Parathyroid adenoma (tissue), 2 donors: ENCODE measurements at regions not wholly inside any gene's neighbourhood (a gene's known extent, or its start where the extent isn't known, plus 50 kb on each side); places are given as distances from the start of the nearest gene placed in this dataset.

Source experiments
- H2AFZ ChIP-seq: fragments of 300-600 bp; sonication (generic); one replicate; pipeline ENCODE4 v1.7.0; 2017; ENCODE audit warnings: antibody characterized with exemption, mild to moderate bottlenecking
- H3K27ac ChIP-seq: fragments of 300-600 bp; sonication (generic); one replicate; pipeline ENCODE4 v1.7.0; 2017
- H3K27me3 ChIP-seq: fragments of 300-600 bp; sonication (generic); one replicate; pipeline ENCODE4 v1.7.0; 2017; ENCODE audit warnings: low read length; ENCODE audit not compliant: control insufficient read depth, insufficient read depth
- H3K36me3 ChIP-seq: fragments of 300-600 bp; sonication (generic); one replicate; pipeline ENCODE4 v1.7.0; 2017; ENCODE audit warnings: low read length; ENCODE audit not compliant: control insufficient read depth, insufficient read depth
- H3K4me1 ChIP-seq: fragments of 300-600 bp; sonication (generic); one replicate; pipeline ENCODE4 v1.7.0; 2017; ENCODE audit warnings: control low read depth
- H3K4me2 ChIP-seq: fragments of 300-600 bp; sonication (generic); one replicate; pipeline ENCODE4 v1.7.0; 2017; ENCODE audit warnings: low read length
- H3K4me3 ChIP-seq: fragments of 300-600 bp; sonication (generic); one replicate; pipeline ENCODE4 v1.7.0; 2017; ENCODE audit warnings: low read depth, low read length
- H3K79me2 ChIP-seq: fragments of 300-600 bp; sonication (generic); one replicate; pipeline ENCODE4 v1.7.0; 2017; ENCODE audit warnings: control low read depth
- H3K9ac ChIP-seq: fragments of 300-600 bp; sonication (generic); one replicate; pipeline ENCODE4 v1.7.0; 2017; ENCODE audit warnings: mild to moderate bottlenecking
- H3K9me3 ChIP-seq: fragments of 300-600 bp; sonication (generic); one replicate; pipeline ENCODE4 v1.7.0; 2017; ENCODE audit warnings: low read length; ENCODE audit not compliant: control insufficient read depth
- CTCF ChIP-seq: fragments of 300-600 bp; sonication (generic); IDR thresholded peaks from one replicate; pipeline ENCODE4 v1.7.0; 2017; ENCODE audit warnings: antibody characterized with exemption, mild to moderate bottlenecking
- donor health status: primary hyperparathyroidism.

- H3K4me1 ChIP-seq = no peaks in the 10 kb centered on the region
- H2AFZ ChIP-seq = no peak overlapping the region
- TF ChIP-seq CTCF = no peak
- H3K27me3 ChIP-seq = no peaks in the 10 kb centered on the region
- H3K4me2 ChIP-seq = no peak overlapping the region
- H3K4me3 ChIP-seq = no peak overlapping the region
- no peak overlapping the region for H3K9ac ChIP-seq
- H3K27ac ChIP-seq = no peak overlapping the region
- H3K9me3 ChIP-seq = peaks cover 5% of the 10 kb centered on the region
- no peaks in the 10 kb centered on the region for H3K36me3 ChIP-seq
- no peaks in the 10 kb centered on the region for H3K79me2 ChIP-seq
Measured at GRCh38 chr10:7507887-7508726, 97.3 kb upstream of the SFMBT2 start.

- H3K4me1 ChIP-seq = no peaks in the 10 kb centered on the region
- no peak overlapping the region for H2AFZ ChIP-seq
- H3K36me3 ChIP-seq = no peaks in the 10 kb centered on the region
- H3K27ac ChIP-seq = no peak overlapping the region
- TF ChIP-seq CTCF = no peak
- H3K27me3 ChIP-seq = no peaks in the 10 kb centered on the region
- no peak overlapping the region for H3K9ac ChIP-seq
- H3K9me3 ChIP-seq = peaks cover 5% of the 10 kb centered on the region
- H3K4me2 ChIP-seq = no peak overlapping the region
- H3K79me2 ChIP-seq = no peaks in the 10 kb centered on the region
- no peak overlapping the region for H3K4me3 ChIP-seq
Measured at GRCh38 chr10:7506571-7506970, 95.7 kb upstream of the SFMBT2 start.

- Histone ChIP-seq H3K9ac (no peak overlapping the region), H3K4me1 (no peaks in the 10 kb centered on the region), H3K27ac (no peak overlapping the region), H2AFZ (no peak overlapping the region), H3K27me3 (no peaks in the 10 kb centered on the region), H3K4me3 (no peak overlapping the region), H3K4me2 (no peak overlapping the region), H3K79me2 (no peaks in the 10 kb centered on the region), H3K36me3 (no peaks in the 10 kb centered on the region), H3K9me3 (peaks cover 1% of the 10 kb centered on the region)
- no peak for TF ChIP-seq CTCF
Measured at GRCh38 chr10:7505196-7505595, 94.4 kb upstream of the SFMBT2 start.

- Histone ChIP-seq H3K4me3 (no peak overlapping the region), H3K27ac (no peak overlapping the region), H3K9ac (no peak overlapping the region), H3K79me2 (no peaks in the 10 kb centered on the region), H3K27me3 (no peaks in the 10 kb centered on the region), H3K4me2 (no peak overlapping the region), H3K36me3 (no peaks in the 10 kb centered on the region), H3K9me3 (no peaks in the 10 kb centered on the region), H3K4me1 (no peaks in the 10 kb centered on the region), H2AFZ (no peak overlapping the region)
- TF ChIP-seq CTCF = no peak
Measured at GRCh38 chr10:7503190-7503589, 92.4 kb upstream of the SFMBT2 start.

GRCh38 chr10:7501157-7501556 lies 90.3 kb upstream of the SFMBT2 start:
- Histone ChIP-seq H3K27ac (no peak overlapping the region), H3K9ac (no peak overlapping the region), H2AFZ (no peak overlapping the region), H3K9me3 (no peaks in the 10 kb centered on the region), H3K4me3 (no peak overlapping the region), H3K36me3 (no peaks in the 10 kb centered on the region), H3K4me2 (no peak overlapping the region), H3K79me2 (no peaks in the 10 kb centered on the region), H3K27me3 (no peaks in the 10 kb centered on the region), H3K4me1 (no peaks in the 10 kb centered on the region)
- no peak for TF ChIP-seq CTCF
